ENCODE measurements at regions not wholly inside any gene's neighbourhood (a gene's known extent, or its start where the extent isn't known, plus 50 kb on each side); places are given as distances from the start of the nearest gene placed in this dataset.

GRCh38 chr16:55083052-55083451, 152.4 kb downstream of the IRX5 start:
- TF ChIP-seq CTCF (IDR thresholded peaks at IDR 0.05): no peak
- TF ChIP-seq POLR2A (IDR thresholded peaks at IDR 0.05): no peak
- Histone ChIP-seq H3K27ac (no peak overlapping the region), H3K9me3 (no peaks in the 10 kb centered on the region), H3K27me3 (no peaks in the 10 kb centered on the region), H3K36me3 (no peaks in the 10 kb centered on the region), H3K4me3 (no peak overlapping the region), H3K4me1 (no peaks in the 10 kb centered on the region)
- no peak for DNase-seq

GRCh38 chr16:55088098-55088497, 157.4 kb downstream of the IRX5 start:
- H3K36me3 ChIP-seq: no peaks in the 10 kb centered on the region
- H3K27me3 ChIP-seq: no peaks in the 10 kb centered on the region
- no peaks in the 10 kb centered on the region for H3K9me3 ChIP-seq
- TF ChIP-seq CTCF (IDR thresholded peaks at IDR 0.05): no peak
- no peak for TF ChIP-seq POLR2A (IDR thresholded peaks at IDR 0.05)
- H3K4me1 ChIP-seq: no peaks in the 10 kb centered on the region
- DNase-seq: no peak
- no peak overlapping the region for H3K27ac ChIP-seq
- no peak overlapping the region for H3K4me3 ChIP-seq

DNA sequence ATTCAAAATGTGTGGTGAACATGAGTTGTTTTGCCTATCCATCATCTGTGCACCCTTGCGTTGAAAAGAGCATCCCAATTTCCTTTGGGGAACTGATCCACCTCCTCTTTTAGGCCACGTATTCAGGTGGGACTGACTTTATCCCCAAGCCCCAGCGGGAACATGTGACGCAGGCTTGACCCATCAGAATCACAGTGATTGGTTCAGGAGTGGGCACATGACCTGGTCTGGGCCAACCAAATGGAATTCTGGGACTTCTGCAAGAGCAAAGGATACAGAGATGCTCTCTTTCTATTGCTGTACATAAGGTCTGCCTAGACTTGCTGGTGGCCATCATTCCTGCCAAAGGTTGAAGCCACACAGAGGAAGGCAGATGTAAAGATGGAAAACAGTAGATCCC, 158.9 kb downstream of the IRX5 start:
- Histone ChIP-seq H3K27ac (no peak overlapping the region), H3K36me3 (no peaks in the 10 kb centered on the region), H3K4me3 (no peak overlapping the region), H3K27me3 (no peaks in the 10 kb centered on the region), H3K9me3 (no peaks in the 10 kb centered on the region), H3K4me1 (no peaks in the 10 kb centered on the region)
- DNase-seq: no peak
- TF ChIP-seq POLR2A (IDR thresholded peaks at IDR 0.05): no peak
- TF ChIP-seq CTCF (IDR thresholded peaks at IDR 0.05): no peak

DNA sequence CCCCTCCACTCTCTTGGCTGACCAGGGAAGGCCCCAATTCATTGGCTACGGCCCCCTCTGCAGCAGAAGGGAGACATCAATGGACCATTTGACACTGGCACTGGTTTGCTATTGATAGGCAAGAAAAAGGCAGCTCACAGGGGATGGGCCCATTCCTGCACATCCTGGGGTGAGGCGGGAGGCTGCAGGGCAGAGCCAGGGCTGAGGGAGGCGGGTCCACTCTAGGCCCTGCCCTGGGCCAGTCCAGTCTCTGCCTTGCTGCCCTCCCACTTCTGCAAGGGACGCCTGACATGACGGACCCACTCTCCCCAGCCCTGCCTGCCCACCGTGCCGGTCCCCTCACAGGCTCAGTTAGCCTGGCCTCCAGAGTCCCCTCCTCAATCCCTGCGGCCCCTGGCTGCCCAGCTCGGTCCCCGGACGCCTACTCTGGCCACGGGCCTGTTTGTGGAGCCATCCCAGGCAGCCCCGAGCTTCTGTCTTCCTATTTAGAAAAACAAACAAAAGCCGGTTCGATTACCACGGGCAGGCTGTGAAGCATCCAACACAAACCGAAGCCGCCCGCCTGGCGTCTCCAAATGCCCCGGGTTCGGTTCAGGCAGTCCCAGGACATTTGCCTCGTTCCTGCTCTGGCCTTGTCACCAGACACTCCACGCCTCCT, 160.7 kb downstream of the IRX5 start:
- Histone ChIP-seq H3K27ac (no peak overlapping the region), H3K9me3 (no peaks in the 10 kb centered on the region), H3K4me1 (no peaks in the 10 kb centered on the region), H3K36me3 (no peaks in the 10 kb centered on the region), H3K27me3 (no peaks in the 10 kb centered on the region), H3K4me3 (no peak overlapping the region)
- DNase-seq: no peak
- TF ChIP-seq CTCF (IDR thresholded peaks at IDR 0.05): no peak

DNA sequence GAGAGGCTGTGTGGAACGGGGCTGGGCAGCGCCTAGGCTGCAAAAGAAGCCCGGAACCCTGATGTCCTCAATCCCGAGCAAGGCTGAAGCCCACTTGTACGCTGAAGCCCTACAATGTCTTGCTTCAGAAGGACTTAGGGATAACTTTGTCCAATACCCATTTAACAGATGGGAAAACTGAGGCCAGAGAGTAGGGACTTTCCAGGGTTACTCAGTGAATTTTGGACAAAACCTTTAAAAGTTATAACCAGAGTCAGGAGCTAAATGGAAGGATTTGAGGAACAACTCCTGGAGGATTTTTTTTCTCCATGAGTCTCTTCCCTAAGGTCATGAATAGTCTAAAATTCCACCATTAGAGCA, 161.2 kb downstream of the IRX5 start:
- H3K4me1 ChIP-seq: no peaks in the 10 kb centered on the region
- no peak for TF ChIP-seq CTCF (IDR thresholded peaks at IDR 0.05)
- no peak for TF ChIP-seq POLR2A (IDR thresholded peaks at IDR 0.05)

GRCh38 chr16:55100100-55100499, 169.4 kb downstream of the IRX5 start:
- H3K9me3 ChIP-seq: no peaks in the 10 kb centered on the region
- no peak for TF ChIP-seq CTCF (IDR thresholded peaks at IDR 0.05)
- no peak for TF ChIP-seq POLR2A (IDR thresholded peaks at IDR 0.05)
- H3K27me3 ChIP-seq: no peaks in the 10 kb centered on the region

More for the DNA sequence above, 161.2 kb downstream of the IRX5 start:
- H3K36me3 ChIP-seq: no peaks in the 10 kb centered on the region
- no peaks in the 10 kb centered on the region for H3K27me3 ChIP-seq
- H3K4me3 ChIP-seq: no peak overlapping the region
- H3K9me3 ChIP-seq: no peaks in the 10 kb centered on the region
- H3K27ac ChIP-seq: no peak overlapping the region
- DNase-seq: no peak

More at GRCh38 chr16:55100100-55100499, 169.4 kb downstream of the IRX5 start:
- no peak overlapping the region for H3K27ac ChIP-seq
- no peak for DNase-seq
- no peaks in the 10 kb centered on the region for H3K4me1 ChIP-seq
- H3K36me3 ChIP-seq: no peaks in the 10 kb centered on the region
- no peak overlapping the region for H3K4me3 ChIP-seq

Data from Peyer's patch (tissue), 4 donors.